ENCODE measurements at regions not wholly inside any gene's neighbourhood (a gene's known extent, or its start where the extent isn't known, plus 50 kb on each side); places are given as distances from the start of the nearest gene placed in this dataset.
"Not testable (repeated sequence)": the region's sequence is repeated elsewhere in the genome, so short reads cannot be mapped to it uniquely, and the experiment has no call there.

- DNase-seq (ENCODE audit: low spot score): no peak
Measured at GRCh38 chr14:43056106-43056505, 1449.4 kb downstream of the LRFN5 start.

- DNase-seq (ENCODE audit: low spot score): no peak
Measured at GRCh38 chr14:43052897-43053296, 1446.2 kb downstream of the LRFN5 start.

GRCh38 chr14:43043850-43044249 lies 1437.2 kb downstream of the LRFN5 start:
- no peak for DNase-seq (ENCODE audit: low spot score)

GRCh38 chr14:43042408-43042807 lies 1435.7 kb downstream of the LRFN5 start:
- no peak for DNase-seq (ENCODE audit: low spot score)

GRCh38 chr14:43041976-43042375 lies 1435.3 kb downstream of the LRFN5 start:
- no peak for DNase-seq (ENCODE audit: low spot score)

- DNase-seq (ENCODE audit: low spot score): no peak
Measured at GRCh38 chr14:43041207-43041606, 1434.5 kb downstream of the LRFN5 start.

- DNase-seq (ENCODE audit: low spot score): no peak
Measured at GRCh38 chr14:43039881-43040280, 1433.2 kb downstream of the LRFN5 start.

- no peak for DNase-seq (ENCODE audit: low spot score)
Measured at GRCh38 chr14:43031598-43031997, 1424.9 kb downstream of the LRFN5 start.

GRCh38 chr14:43022094-43022800 lies 1415.6 kb downstream of the LRFN5 start:
- DNase-seq (ENCODE audit: low spot score): no peak

- DNase-seq (ENCODE audit: low spot score): no peak
Measured at GRCh38 chr14:43019826-43020225, 1413.2 kb downstream of the LRFN5 start.

- no peak for DNase-seq (ENCODE audit: low spot score)
Measured at GRCh38 chr14:43014338-43014737, 1407.7 kb downstream of the LRFN5 start.

GRCh38 chr14:43012817-43013216 lies 1406.1 kb downstream of the LRFN5 start:
- DNase-seq (ENCODE audit: low spot score): no peak

GRCh38 chr14:43005807-43006206 lies 1399.1 kb downstream of the LRFN5 start:
- DNase-seq (ENCODE audit: low spot score): no peak

- DNase-seq (ENCODE audit: low spot score): no peak
Measured at GRCh38 chr14:43003845-43004244, 1397.2 kb downstream of the LRFN5 start.

- no peak for DNase-seq (ENCODE audit: low spot score)
Measured at GRCh38 chr14:43001731-43002130, 1395.1 kb downstream of the LRFN5 start.

- DNase-seq (ENCODE audit: low spot score): no peak
Measured at GRCh38 chr14:42994051-42994736, 1387.5 kb downstream of the LRFN5 start.

GRCh38 chr14:42992930-42993329 lies 1386.3 kb downstream of the LRFN5 start:
- no peak for DNase-seq (ENCODE audit: low spot score)

- no peak for DNase-seq (ENCODE audit: low spot score)
Measured at GRCh38 chr14:42980419-42980818, 1373.7 kb downstream of the LRFN5 start.

GRCh38 chr14:42973171-42973570 lies 1366.5 kb downstream of the LRFN5 start:
- DNase-seq (ENCODE audit: low spot score): not testable (repeated sequence)

GRCh38 chr14:42965512-42965911 lies 1358.8 kb downstream of the LRFN5 start:
- no peak for DNase-seq (ENCODE audit: low spot score)

GRCh38 chr14:42961509-42961908 lies 1354.8 kb downstream of the LRFN5 start:
- no peak for DNase-seq (ENCODE audit: low spot score)

- DNase-seq (ENCODE audit: low spot score): no peak
Measured at GRCh38 chr14:42950363-42950762, 1343.7 kb downstream of the LRFN5 start.

- DNase-seq (ENCODE audit: low spot score): no peak
Measured at GRCh38 chr14:42947991-42948390, 1341.3 kb downstream of the LRFN5 start.

GRCh38 chr14:42944284-42944683 lies 1337.6 kb downstream of the LRFN5 start:
- no peak for DNase-seq (ENCODE audit: low spot score)

Measured in hepatic stellate cell (primary cell).